A549 (cell line): ENCODE measurements at regions not wholly inside any gene's neighbourhood (a gene's known extent, or its start where the extent isn't known, plus 50 kb on each side); places are given as distances from the start of the nearest gene placed in this dataset.

Experiments used
- ATAC-seq, 2 experiments: fragments of 200-7000 bp in 1 of 2; fragments of >200 bp in 1 of 2; cut with Nextera tagmentation in 1 of 2; cut with Tn5 transposase in 1 of 2; 3 replicates each; pipeline versions ENCODE4 v1.8.0 to v1.9.1; 2018 to 2020; ENCODE audit warnings: mild to moderate bottlenecking in 1 of 2, moderate library complexity in 1 of 2
- CTCF ChIA-PET: fragments of 300-600 bp; sonication (Branson Sonifier 250); formaldehyde crosslinking; extraction: SDS; loops from one replicate; lab custom pipeline; 2021; ENCODE audit warnings: antibody characterized with exemption, inconsistent platforms; lab: Yijun Ruan, JAX
- POLR2A ChIA-PET: fragments of 350-600 bp; formaldehyde crosslinking; extraction: SDS; loops from one replicate; lab custom pipeline; 2021; ENCODE audit warnings: antibody characterized with exemption, inconsistent platforms; lab: Yijun Ruan, JAX
- DNase-seq, 2 experiments: peaks; one replicate each; pipeline versions ENCODE4 v3.0.0 to v3.0.0-alpha.2; 2011 to 2016; ENCODE audit warnings: low read depth in 1 of 2, low spot score in 1 of 2
- FAIRE-seq: peaks from 2 replicates; lab custom pipeline; 2011; peaks lifted over from hg19 to GRCh38; lab: Jason Lieb, UNC
- H3K27ac ChIP-seq, 2 experiments: fragments of >200 bp; sonication (Bioruptor Twin); formaldehyde crosslinking; 3 replicates each; pipeline ENCODE4 v1.5.1; 2016 to 2017
- H3K4me1 ChIP-seq: fragments of >200 bp; sonication (Bioruptor Twin); formaldehyde crosslinking; 3 replicates; pipeline ENCODE4 v1.6.1; 2016
- H3K4me2 ChIP-seq: fragments of >200 bp; sonication (Bioruptor Twin); formaldehyde crosslinking; 3 replicates; pipeline ENCODE4 v1.6.1; 2016
- H3K4me3 ChIP-seq: fragments of >200 bp; sonication (Bioruptor Twin); formaldehyde crosslinking; 3 replicates; pipeline ENCODE4 v1.5.1; 2016
- H3K9me3 ChIP-seq: fragments of >200 bp; sonication (Bioruptor Twin); formaldehyde crosslinking; 3 replicates; pipeline ENCODE4 v1.6.1; 2016
- CBX8 ChIP-seq: fragments of 200-600 bp; sonication (generic); IDR thresholded peaks from 2 replicates; pipeline ENCODE4 v1.6.1; 2016
- CEBPB ChIP-seq, 2 experiments: fragments of >200 bp in 1 of 2; sonication (Bioruptor Twin) in 1 of 2; formaldehyde crosslinking in 1 of 2; IDR thresholded peaks; 2 replicates each; pipeline ENCODE4 v1.6.1; 2012 to 2016
- CHD2 ChIP-seq: fragments of 150-350 bp; IDR thresholded peaks from 2 replicates; pipeline ENCODE4 v1.6.1; 2014; ENCODE audit warnings: low read length; ENCODE audit not compliant: partially characterized antibody
- EHF ChIP-seq: fragments of 250-450 bp; sonication (Bioruptor Pico); IDR thresholded peaks from 2 replicates; pipeline ENCODE4 v1.5.0; 2020; ENCODE audit warnings: mild to moderate bottlenecking
- EHMT2 ChIP-seq: fragments of 200-600 bp; sonication (generic); IDR thresholded peaks from 2 replicates; pipeline ENCODE4 v1.6.1; 2016; ENCODE audit warnings: antibody characterized with exemption, low read depth, mild to moderate bottlenecking, moderate library complexity
- EP300 ChIP-seq, 2 experiments: fragments of >200 bp; sonication (Bioruptor Twin); formaldehyde crosslinking; IDR thresholded peaks; 2 replicates in 1 of 2; 3 replicates in 1 of 2; pipeline ENCODE4 v1.6.1; 2016 to 2017
- FOSB ChIP-seq: fragments of 250-450 bp; sonication (Bioruptor Pico); IDR thresholded peaks from 2 replicates; pipeline ENCODE4 v1.5.0; 2020; ENCODE audit warnings: mild to moderate bottlenecking, moderate library complexity
- FOXS1 ChIP-seq: fragments of 250-450 bp; sonication (Bioruptor Pico); IDR thresholded peaks from 2 replicates; pipeline ENCODE4 v1.5.0; 2020; ENCODE audit warnings: mild to moderate bottlenecking, moderate library complexity
- HES2 ChIP-seq: fragments of >200 bp; sonication (Bioruptor Twin); formaldehyde crosslinking; IDR thresholded peaks from 2 replicates; pipeline ENCODE4 v1.6.1; 2016
- HMGXB4 ChIP-seq: fragments of 250-450 bp; sonication (Bioruptor Pico); IDR thresholded peaks from 2 replicates; pipeline ENCODE4 v1.5.0; 2021; ENCODE audit warnings: mild to moderate bottlenecking, moderate library complexity, borderline replicate concordance
- JUN ChIP-seq, 2 experiments: fragments of >200 bp; sonication (Bioruptor Twin); formaldehyde crosslinking; IDR thresholded peaks; 2 replicates in 1 of 2; 3 replicates in 1 of 2; pipeline ENCODE4 v1.6.1; 2016 to 2017
- MAFK ChIP-seq: fragments of 450-650 bp; IDR thresholded peaks from 2 replicates; pipeline ENCODE4 v1.6.1; 2014; ENCODE audit not compliant: partially characterized antibody
- MAX ChIP-seq: IDR thresholded peaks from 2 replicates; pipeline ENCODE4 v1.6.1; 2012
- MYC ChIP-seq: IDR thresholded peaks from 2 replicates; pipeline ENCODE4 v1.6.1; 2012; ENCODE audit warnings: mild to moderate bottlenecking, inconsistent platforms, low read length, improper control_type of control experiment, borderline replicate concordance
- NFE2L2 ChIP-seq: fragments of 150-350 bp; conservative IDR thresholded peaks from 2 replicates; pipeline ENCODE4 v1.6.1; 2014; ENCODE audit warnings: low read length
- NPAS2 ChIP-seq: fragments of 250-450 bp; sonication (Bioruptor Pico); IDR thresholded peaks from 2 replicates; pipeline ENCODE4 v1.8.0; 2022; ENCODE audit warnings: mild to moderate bottlenecking, moderate library complexity, borderline replicate concordance
- NR3C1 ChIP-seq: fragments of >200 bp; sonication (Bioruptor Twin); formaldehyde crosslinking; IDR thresholded peaks from 3 replicates; pipeline ENCODE4 v1.6.1; 2017
- POLR2A ChIP-seq: IDR thresholded peaks from 2 replicates; pipeline ENCODE4 v1.6.1; 2012; ENCODE audit warnings: mild to moderate bottlenecking, low read length
- POLR2AphosphoS2 ChIP-seq: conservative IDR thresholded peaks from 2 replicates; pipeline ENCODE4 v1.6.1; 2012; ENCODE audit warnings: low read length, improper control_type of control experiment, inconsistent platforms
- RAD21 ChIP-seq, 2 experiments: fragments of >200 bp in 1 of 2; sonication (Bioruptor Twin) in 1 of 2; formaldehyde crosslinking in 1 of 2; IDR thresholded peaks in 1 of 2; conservative IDR thresholded peaks in 1 of 2; 2 replicates in 1 of 2; 3 replicates in 1 of 2; pipeline ENCODE4 v1.6.1; 2012 to 2018; ENCODE audit warnings: inconsistent platforms in 1 of 2
- REST ChIP-seq: fragments of 200-600 bp; sonication (generic); IDR thresholded peaks from 2 replicates; pipeline ENCODE4 v1.6.1; 2016; ENCODE audit warnings: antibody characterized with exemption, mild to moderate bottlenecking, moderate library complexity
- SMC3 ChIP-seq: fragments of >200 bp; sonication (Bioruptor Twin); formaldehyde crosslinking; IDR thresholded peaks from 3 replicates; pipeline ENCODE4 v1.6.1; 2018; ENCODE audit warnings: inconsistent platforms
- SREBF2 ChIP-seq: fragments of 450-650 bp; IDR thresholded peaks from 2 replicates; pipeline ENCODE4 v1.6.1; 2014; ENCODE audit warnings: mild to moderate bottlenecking, moderate library complexity
- ZC3H11A ChIP-seq: fragments of 450-650 bp; IDR thresholded peaks from 2 replicates; pipeline ENCODE4 v1.6.1; 2014; ENCODE audit warnings: antibody characterized with exemption, mild to moderate bottlenecking
- ZFP36 ChIP-seq: fragments of 450-650 bp; IDR thresholded peaks from 2 replicates; pipeline ENCODE4 v1.6.1; 2014; ENCODE audit warnings: borderline replicate concordance; ENCODE audit not compliant: partially characterized antibody
- ZSCAN20 ChIP-seq: fragments of 250-450 bp; sonication (Bioruptor Pico); IDR thresholded peaks from 2 replicates; pipeline ENCODE4 v1.8.0; 2022; ENCODE audit warnings: mild to moderate bottlenecking, moderate library complexity
- WGBS: methylation state at CpG from one replicate; pipeline ENCODE4 v1.1.6; 2017; ENCODE audit errors: missing lambda C conversion rate; 5-methylcytosine and 5-hydroxymethylcytosine counted together
- TF ChIP-seq, protein P1 (sequence below): fragments of 250-450 bp; sonication (Bioruptor Pico); IDR thresholded peaks from 2 replicates; pipeline ENCODE4 v1.5.0; 2020; ENCODE audit warnings: low read depth, mild to moderate bottlenecking, moderate library complexity

DNA sequence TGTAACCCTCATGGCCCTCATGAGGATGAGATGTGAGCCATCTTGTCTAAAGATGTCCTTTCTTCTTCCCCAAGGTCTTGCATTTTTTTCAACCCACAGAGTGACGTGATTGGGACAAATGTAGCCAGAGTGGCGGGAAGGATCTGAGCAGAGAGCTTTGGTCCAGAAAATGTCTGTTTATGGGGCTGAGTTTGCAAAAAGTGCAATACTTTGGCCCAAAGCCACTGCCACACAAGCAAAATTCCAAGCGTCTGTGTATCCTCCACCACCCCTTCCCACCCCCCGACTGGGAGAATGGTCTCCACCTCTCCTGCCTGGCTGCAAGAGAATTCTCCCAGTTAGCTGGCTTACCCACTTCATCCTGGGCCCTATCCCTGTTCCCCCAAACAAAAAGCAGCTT lies 246.9 kb upstream of the LRIG1 start:
- POLR2A ChIA-PET, result no interaction called here
- FAIRE-seq (no peak), DNase-seq (no peak), ATAC-seq (no peak)
- Histone ChIP-seq H3K4me1 (no peaks in the 10 kb centered on the region), H3K9me3 (no peaks in the 10 kb centered on the region), H3K27ac (no peak overlapping the region), H3K4me2 (no peak overlapping the region), H3K4me3 (no peak overlapping the region)
- CTCF ChIA-PET, result interaction anchor here (1.2 kb wide), 1 partner anchor 166 kb away, joined by 4 read pairs; no protein-coding TSS in a partner anchor
- TF ChIP-seq ZFP36 (no peak), HMGXB4 (no peak), RAD21 (conservative IDR thresholded peaks at IDR 0.05 in 1 of 2, IDR thresholded peaks at IDR 0.05 in 1 of 2) (no peak), POLR2A (no peak), MYC (no peak), NFE2L2 (no peak), NR3C1 (no peak)
- WGBS, result 38% methylated on average over 4 of the region's 4 CpGs

DNA sequence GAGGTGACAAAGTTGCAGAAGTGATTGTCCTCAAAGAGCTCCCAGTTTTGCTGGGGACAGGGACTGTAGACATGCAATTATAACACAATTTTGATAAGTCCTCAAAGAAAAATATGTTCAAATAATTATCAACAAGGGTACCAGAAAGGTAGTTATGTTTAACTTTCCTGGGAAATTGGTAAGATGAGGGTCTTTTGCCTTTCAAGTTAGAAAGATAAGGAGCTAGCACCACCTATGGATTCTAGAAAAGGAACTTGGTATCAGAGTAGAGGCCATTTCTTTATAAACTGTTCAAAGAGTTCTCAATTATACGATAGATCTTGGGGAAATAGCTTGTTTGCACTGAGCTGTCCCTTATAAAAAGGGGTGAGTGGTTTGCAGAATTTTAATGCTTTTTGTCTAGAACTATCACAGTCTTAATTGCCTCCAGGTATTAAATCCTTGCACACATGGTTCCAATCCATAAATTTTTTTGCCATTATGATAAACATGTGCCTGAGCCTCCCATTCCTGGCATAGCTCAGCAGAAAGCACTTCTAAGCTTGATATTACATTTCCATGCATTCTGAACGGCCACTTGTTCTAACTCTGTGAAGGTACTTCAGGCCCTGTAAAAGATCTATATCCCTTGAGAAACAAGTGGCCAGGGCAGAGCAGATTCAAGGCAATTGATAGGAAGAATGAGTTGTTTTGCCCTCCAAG lies 247.5 kb upstream of the LRIG1 start:
- POLR2A ChIA-PET, result no interaction called here

GRCh38 chr3:66751842-66752241 lies 246.3 kb upstream of the KBTBD8 start:
- POLR2A ChIA-PET, result no interaction called here
- no peak for DNase-seq
- CTCF ChIA-PET, result no interaction called here
- 52% methylated on average over 3 of the region's 3 CpGs for WGBS
- no peak for ATAC-seq
- Histone ChIP-seq H3K4me3 (no peak overlapping the region), H3K4me1 (no peaks in the 10 kb centered on the region), H3K9me3 (no peaks in the 10 kb centered on the region), H3K4me2 (no peak overlapping the region), H3K27ac (no peak overlapping the region)
- no peak for TF ChIP-seq NPAS2 (CRISPR knock-in tag)
- TF ChIP-seq FOXS1 (CRISPR knock-in tag), result no peak
- no peak for TF ChIP-seq EP300 (IDR thresholded peaks at IDR 0.05)
- TF ChIP-seq ZC3H11A, result no peak
- no peak for TF ChIP-seq EHMT2
- TF ChIP-seq REST, result no peak
- TF ChIP-seq ZSCAN20 (CRISPR knock-in tag), result no peak
- TF ChIP-seq CHD2, result no peak
- no peak for TF ChIP-seq MAX
- TF ChIP-seq EHF, result no peak
- TF ChIP-seq, protein P1, sequence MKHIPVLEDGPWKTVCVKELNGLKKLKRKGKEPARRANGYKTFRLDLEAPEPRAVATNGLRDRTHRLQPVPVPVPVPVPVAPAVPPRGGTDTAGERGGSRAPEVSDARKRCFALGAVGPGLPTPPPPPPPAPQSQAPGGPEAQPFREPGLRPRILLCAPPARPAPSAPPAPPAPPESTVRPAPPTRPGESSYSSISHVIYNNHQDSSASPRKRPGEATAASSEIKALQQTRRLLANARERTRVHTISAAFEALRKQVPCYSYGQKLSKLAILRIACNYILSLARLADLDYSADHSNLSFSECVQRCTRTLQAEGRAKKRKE (CRISPR knock-in tag), result no peak
- TF ChIP-seq CBX8, result no peak
- no peak for TF ChIP-seq FOSB
- TF ChIP-seq HES2, result no peak
- TF ChIP-seq HMGXB4, result no peak
- no peak for TF ChIP-seq SMC3
- TF ChIP-seq MAFK, result no peak
- TF ChIP-seq CEBPB (IDR thresholded peaks at IDR 0.05), result no peak
- TF ChIP-seq POLR2AphosphoS2, result no peak
- TF ChIP-seq NR3C1, result no peak
- no peak for FAIRE-seq

More for the DNA sequence above, 247.5 kb upstream of the LRIG1 start:
- ATAC-seq, result no peak
- TF ChIP-seq SREBF2, result no peak
- TF ChIP-seq FOSB, result no peak
- no peak for TF ChIP-seq JUN (IDR thresholded peaks at IDR 0.05)
- no peak for TF ChIP-seq POLR2A
- no peak overlapping the region for H3K27ac ChIP-seq
- no peak overlapping the region for H3K4me2 ChIP-seq
- CTCF ChIA-PET, result interaction anchor here (1.2 kb wide), 1 partner anchor 166 kb away, joined by 4 read pairs; no protein-coding TSS in a partner anchor
- no peak for FAIRE-seq
- no peak overlapping the region for H3K4me3 ChIP-seq
- H3K4me1 ChIP-seq, result no peaks in the 10 kb centered on the region
- DNase-seq, result no peak
- H3K9me3 ChIP-seq, result no peaks in the 10 kb centered on the region
- 43% methylated on average over 2 of the region's 2 CpGs for WGBS
